NT2/D1 (cell line): ENCODE measurements at regions not wholly inside any gene's neighbourhood (a gene's known extent, or its start where the extent isn't known, plus 50 kb on each side); places are given as distances from the start of the nearest gene placed in this dataset.

Experiments
- DNase-seq: peaks from one replicate; pipeline ENCODE4 v3.0.0-alpha.2; 2011; ENCODE audit warnings: low read depth, low spot score
- H3K27me3 ChIP-seq: 2 replicates; pipeline ENCODE4 v1.6.0; 2011; ENCODE audit warnings: mild to moderate bottlenecking; ENCODE audit not compliant: insufficient read length, insufficient read depth
- H3K36me3 ChIP-seq: 2 replicates; pipeline ENCODE4 v1.6.1; 2011; ENCODE audit warnings: mild to moderate bottlenecking, low read length, mixed read lengths; ENCODE audit not compliant: insufficient read depth, insufficient read length
- H3K4me1 ChIP-seq: 2 replicates; pipeline ENCODE4 v1.5.1; 2011; ENCODE audit not compliant: insufficient read depth, insufficient read length
- H3K4me3 ChIP-seq: 2 replicates; pipeline ENCODE4 v1.5.1; 2011; ENCODE audit warnings: low read depth; ENCODE audit not compliant: insufficient read length
- H3K9ac ChIP-seq: 2 replicates; pipeline ENCODE4 v1.6.0; 2011; ENCODE audit warnings: low read depth; ENCODE audit not compliant: insufficient read length
- H3K9me3 ChIP-seq: 2 replicates; pipeline ENCODE4 v1.5.1; 2011; ENCODE audit warnings: mild to moderate bottlenecking, low read length; ENCODE audit not compliant: insufficient read depth
- SUZ12 ChIP-seq: IDR thresholded peaks from 2 replicates; pipeline ENCODE4 v1.6.1; 2011; ENCODE audit not compliant: insufficient read length, insufficient read depth; ENCODE audit errors: extremely low read depth
- YY1 ChIP-seq: IDR thresholded peaks from 2 replicates; pipeline ENCODE4 v1.6.1; 2011; ENCODE audit not compliant: insufficient read length, insufficient read depth
- ZNF274 ChIP-seq: IDR thresholded peaks from 2 replicates; pipeline ENCODE4 v1.6.1; 2011; ENCODE audit warnings: mild to moderate bottlenecking, low read depth, low read length

DNA sequence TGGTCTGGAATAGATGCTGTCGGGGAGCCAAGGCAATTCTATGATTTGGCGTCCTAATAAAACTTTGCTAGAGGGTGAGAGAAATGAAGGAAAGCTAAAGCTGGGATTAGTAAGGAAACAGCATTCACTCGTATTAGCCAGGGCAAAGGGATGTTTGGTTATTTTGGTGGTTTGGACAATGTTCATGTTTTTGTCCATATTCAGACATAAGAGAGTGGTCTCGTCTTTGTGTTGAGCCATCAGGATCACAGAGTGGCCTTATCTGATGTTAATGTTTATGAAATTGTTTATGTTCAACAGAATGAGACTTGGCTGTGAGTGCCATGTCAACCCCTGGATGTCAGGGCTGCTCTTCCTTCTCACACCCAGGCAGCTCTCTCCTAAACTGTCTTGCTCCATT, 58.9 kb upstream of the EPC2 start:
- H3K4me3 ChIP-seq: no peak overlapping the region
- H3K36me3 ChIP-seq: no peaks in the 10 kb centered on the region
- H3K9ac ChIP-seq: no peak overlapping the region
- no peak for DNase-seq
- H3K9me3 ChIP-seq: 0 out of 2 replicates have a peak, but pooled peaks cover 8% of the 10 kb centered on the region
- no peaks in the 10 kb centered on the region for H3K4me1 ChIP-seq
- TF ChIP-seq ZNF274 (no peak), YY1 (no peak), SUZ12 (no peak)
- no peaks in the 10 kb centered on the region for H3K27me3 ChIP-seq

DNA sequence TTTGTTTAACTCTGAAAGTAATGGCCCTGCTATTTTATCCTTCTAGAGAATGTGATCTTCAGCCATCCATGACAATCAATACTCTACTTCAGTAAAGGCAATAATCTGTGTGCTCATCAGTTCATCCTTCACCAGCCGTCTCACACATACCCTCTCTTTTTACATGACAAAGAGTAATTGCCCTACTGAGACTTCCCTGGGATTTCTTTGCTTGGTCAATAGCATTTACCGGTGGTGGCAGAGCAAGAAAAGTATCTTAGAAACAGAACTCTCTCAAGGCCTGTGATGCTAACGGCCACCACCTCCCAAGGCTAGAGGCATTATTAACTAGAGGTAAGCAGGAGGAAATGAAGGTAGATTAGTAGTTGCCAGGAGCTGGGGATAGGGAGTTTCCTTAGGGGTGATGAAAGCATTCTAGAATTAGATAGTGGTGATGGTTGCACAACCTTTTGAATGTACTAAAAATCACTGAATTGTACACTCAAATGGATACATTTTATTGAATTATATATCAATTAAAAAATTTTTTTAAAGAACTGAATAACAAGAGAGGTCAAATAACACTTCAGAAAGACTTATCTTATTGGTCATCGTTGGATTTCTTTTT, 57.9 kb upstream of the EPC2 start:
- DNase-seq: peak; percentile 51
- TF ChIP-seq YY1: no peak
- no peak for TF ChIP-seq ZNF274
- TF ChIP-seq SUZ12: no peak
- no peaks in the 10 kb centered on the region for H3K27me3 ChIP-seq
- 0 out of 2 replicates have a peak, but pooled peaks cover 8% of the 10 kb centered on the region for H3K9me3 ChIP-seq
- H3K9ac ChIP-seq: no peak overlapping the region
- H3K4me1 ChIP-seq: no peaks in the 10 kb centered on the region
- no peaks in the 10 kb centered on the region for H3K36me3 ChIP-seq
- no peak overlapping the region for H3K4me3 ChIP-seq

DNA sequence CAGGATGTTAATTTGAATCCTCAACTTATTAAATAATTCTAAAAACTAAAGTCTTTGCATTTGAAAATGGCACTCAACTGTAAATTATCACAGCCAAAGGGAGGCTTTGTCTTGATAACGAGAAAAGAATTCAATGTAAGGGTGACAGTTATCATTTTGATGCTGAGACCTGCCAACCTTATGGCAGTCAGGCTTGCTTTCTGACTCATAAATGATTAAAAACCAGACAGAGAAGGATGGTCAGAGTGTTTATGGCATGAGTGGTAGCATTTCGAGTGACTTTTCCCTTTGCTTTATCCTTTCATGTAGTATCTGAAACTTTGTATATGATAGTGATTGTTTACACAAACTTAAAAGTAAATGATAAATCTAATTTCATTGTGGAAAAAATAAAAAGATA, 53.9 kb upstream of the EPC2 start:
- H3K9ac ChIP-seq: no peak overlapping the region
- TF ChIP-seq SUZ12 (no peak), ZNF274 (no peak), YY1 (no peak)
- no peaks in the 10 kb centered on the region for H3K36me3 ChIP-seq
- H3K9me3 ChIP-seq: no peaks in the 10 kb centered on the region
- no peak for DNase-seq
- no peaks in the 10 kb centered on the region for H3K27me3 ChIP-seq
- H3K4me1 ChIP-seq: no peaks in the 10 kb centered on the region
- no peak overlapping the region for H3K4me3 ChIP-seq

DNA sequence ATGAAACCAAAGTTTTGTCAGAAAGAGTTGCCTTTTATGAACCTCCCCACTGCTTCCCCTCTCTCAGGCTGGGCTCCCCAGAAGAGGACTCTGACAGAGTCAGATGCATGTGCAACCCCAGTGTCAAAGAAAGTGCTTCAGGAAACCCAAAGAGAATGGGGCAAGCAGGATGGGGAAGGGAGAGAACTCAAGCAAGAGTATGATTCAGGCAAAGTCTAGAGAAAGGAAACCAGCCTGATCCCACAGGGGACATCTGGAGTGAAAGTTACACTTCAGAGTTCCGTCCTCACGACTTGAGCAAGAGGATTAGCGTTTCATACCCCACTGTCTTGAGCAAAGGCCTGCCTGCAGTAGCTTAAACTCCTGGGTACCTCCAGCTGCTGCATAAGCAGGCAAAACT, 51.8 kb upstream of the EPC2 start:
- DNase-seq: no peak
- Histone ChIP-seq H3K27me3 (no peaks in the 10 kb centered on the region), H3K4me3 (no peak overlapping the region), H3K9me3 (no peaks in the 10 kb centered on the region), H3K4me1 (no peaks in the 10 kb centered on the region), H3K36me3 (no peaks in the 10 kb centered on the region), H3K9ac (no peak overlapping the region)
- TF ChIP-seq YY1 (no peak), SUZ12 (no peak), ZNF274 (no peak)

DNA sequence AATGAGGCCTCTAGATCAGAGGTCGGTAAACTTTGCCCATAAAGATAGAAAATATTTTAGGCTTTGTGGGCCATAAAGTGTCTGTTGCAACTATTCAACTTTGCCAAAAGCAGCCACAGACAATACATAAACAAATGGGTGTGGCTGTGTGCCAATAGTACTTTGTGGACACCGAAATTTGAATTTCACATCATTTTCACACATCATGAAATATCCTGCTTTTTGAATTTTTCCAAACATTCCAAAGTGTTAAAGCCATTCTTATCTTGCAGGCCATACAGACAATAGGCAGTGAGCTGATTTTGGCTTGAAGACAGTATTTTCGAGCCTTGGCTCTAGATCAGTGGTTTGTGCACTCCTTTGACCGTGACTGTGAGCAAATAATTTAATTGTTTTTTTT, 51.1 kb upstream of the EPC2 start:
- Histone ChIP-seq H3K4me1 (no peaks in the 10 kb centered on the region), H3K9me3 (no peaks in the 10 kb centered on the region), H3K27me3 (no peaks in the 10 kb centered on the region), H3K36me3 (no peaks in the 10 kb centered on the region), H3K4me3 (no peak overlapping the region), H3K9ac (no peak overlapping the region)
- no peak for DNase-seq
- TF ChIP-seq SUZ12: no peak
- no peak for TF ChIP-seq ZNF274
- TF ChIP-seq YY1: no peak

DNA sequence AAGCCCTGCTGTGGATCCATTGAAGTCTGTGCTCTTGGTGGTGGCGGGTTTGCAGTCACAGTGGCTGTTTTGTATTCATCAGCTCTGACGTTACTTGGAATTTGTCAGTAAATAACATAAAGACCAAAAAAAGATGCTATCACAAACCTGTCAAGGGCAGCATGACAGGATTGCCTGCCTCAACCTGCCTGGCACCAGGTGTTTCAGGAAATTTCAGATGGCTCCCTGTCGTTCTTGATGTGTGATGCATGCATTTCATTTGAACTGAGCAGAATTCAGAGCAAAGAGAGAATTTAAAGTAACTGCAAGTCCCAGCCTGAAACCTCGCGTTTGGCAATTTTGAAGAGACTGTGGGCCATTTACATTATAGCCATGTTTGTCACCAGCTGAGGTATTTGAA, 50.3 kb upstream of the EPC2 start:
- no peak for TF ChIP-seq YY1
- no peak for TF ChIP-seq ZNF274
- no peak for TF ChIP-seq SUZ12
- Histone ChIP-seq H3K36me3 (no peaks in the 10 kb centered on the region), H3K9ac (no peak overlapping the region), H3K9me3 (no peaks in the 10 kb centered on the region), H3K4me1 (no peaks in the 10 kb centered on the region), H3K4me3 (no peak overlapping the region), H3K27me3 (no peaks in the 10 kb centered on the region)
- DNase-seq: no peak
